Activated CD4-positive, CD25-positive, alpha-beta regulatory T cell treated with anti-CD3 and anti-CD28 coated beads, Interleukin-2, amount 50 U/mL, for 24 hours (primary cell): ENCODE measurements at regions not wholly inside any gene's neighbourhood (a gene's known extent, or its start where the extent isn't known, plus 50 kb on each side); places are given as distances from the start of the nearest gene placed in this dataset.

Source experiments
- ATAC-seq, 2 donors: fragments of 150-1000 bp; cut with Tn5 transposase; one replicate each; pipeline ENCODE4 v1.10.0; 2021; ENCODE audit warnings: mild to moderate bottlenecking in 1 of 2, moderate library complexity in 1 of 2

- ATAC-seq: no peak
Observed at GRCh38 chr11:45518141-45518832, 147.1 kb downstream of the CHST1 start.

DNA sequence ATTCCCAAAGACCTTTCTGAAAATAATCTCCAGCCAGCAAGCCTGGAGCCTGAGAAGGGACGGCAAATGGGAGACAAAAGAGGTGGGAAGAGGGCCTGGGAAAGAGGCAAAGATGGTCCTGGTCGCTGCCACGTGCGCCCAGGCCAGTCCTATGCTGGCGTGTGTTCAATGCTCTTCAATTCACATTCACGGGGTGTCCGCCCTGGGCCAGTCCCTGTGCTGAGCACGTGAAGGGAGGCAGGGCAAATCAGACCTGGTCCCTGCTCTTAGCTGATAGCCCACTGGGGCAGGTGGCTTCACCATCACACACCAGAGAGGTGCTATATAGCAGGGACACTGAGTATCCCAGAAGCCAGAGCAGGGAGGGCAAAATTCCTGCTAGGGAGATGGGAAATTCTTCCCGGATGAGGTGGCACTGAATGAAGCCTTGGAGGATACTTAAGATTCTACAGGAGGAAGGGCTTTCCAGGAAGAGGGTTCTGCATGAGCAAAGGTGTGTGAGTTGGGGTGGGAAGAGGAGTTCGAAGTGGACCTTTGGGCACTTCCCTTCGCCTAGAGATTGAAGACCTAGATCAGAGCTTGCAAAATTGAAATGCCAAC lies 148.2 kb downstream of the CHST1 start:
- no peak for ATAC-seq

GRCh38 chr11:45513821-45514340 lies 151.5 kb downstream of the CHST1 start:
- ATAC-seq: no peak

DNA sequence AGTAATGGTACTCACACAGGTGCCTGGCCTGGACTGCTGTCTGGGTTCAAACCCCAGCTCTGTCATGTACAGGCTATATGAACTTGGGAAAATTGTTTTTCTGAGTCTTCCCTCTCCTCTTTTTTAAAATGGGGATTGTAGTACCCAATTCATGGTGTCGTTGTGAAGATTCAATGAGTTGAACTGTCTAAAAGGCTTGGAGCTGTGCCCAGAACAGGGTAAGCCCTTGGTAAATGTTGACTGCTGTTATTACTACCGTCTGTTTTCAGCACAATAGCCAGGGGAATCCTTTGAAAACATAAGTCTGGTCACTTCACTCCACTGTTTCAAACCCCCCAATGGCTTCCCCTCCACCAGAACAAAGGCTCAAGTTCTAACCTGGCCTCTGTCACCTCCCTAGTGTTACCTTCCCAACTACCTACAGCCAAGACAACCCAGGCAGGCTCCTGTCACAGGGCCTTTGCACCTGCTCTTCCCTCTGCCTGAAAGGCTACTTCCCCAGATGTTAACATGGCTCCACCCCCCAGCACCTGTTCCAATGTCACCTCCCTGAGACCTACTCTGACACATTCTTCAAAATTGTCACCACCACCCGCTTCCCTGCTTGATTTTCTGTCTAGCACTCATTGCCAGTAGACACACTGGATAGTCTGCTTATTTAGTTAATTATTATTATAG lies 152.8 kb downstream of the CHST1 start:
- ATAC-seq: no peak

DNA sequence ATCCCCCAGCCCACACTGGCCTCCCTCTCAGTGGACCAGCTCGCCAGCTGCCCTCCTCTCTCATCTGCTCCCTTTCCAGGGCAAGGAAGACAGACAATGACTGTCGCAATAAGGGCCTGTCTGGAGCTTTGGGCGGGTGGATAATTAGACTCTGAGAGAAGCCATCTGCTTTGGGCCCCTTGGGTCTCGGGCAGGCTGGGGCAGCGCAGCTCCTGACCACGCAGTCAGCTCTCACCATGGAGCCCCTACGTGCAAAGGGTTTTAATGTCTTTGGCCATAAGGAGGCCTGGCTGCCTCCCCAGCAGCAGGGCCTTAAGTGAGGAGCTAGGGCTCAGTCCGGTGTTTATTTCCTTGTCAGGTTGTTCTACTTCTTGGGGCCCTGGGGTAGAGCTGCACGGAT lies 153.9 kb downstream of the CHST1 start:
- ATAC-seq: no peak

DNA sequence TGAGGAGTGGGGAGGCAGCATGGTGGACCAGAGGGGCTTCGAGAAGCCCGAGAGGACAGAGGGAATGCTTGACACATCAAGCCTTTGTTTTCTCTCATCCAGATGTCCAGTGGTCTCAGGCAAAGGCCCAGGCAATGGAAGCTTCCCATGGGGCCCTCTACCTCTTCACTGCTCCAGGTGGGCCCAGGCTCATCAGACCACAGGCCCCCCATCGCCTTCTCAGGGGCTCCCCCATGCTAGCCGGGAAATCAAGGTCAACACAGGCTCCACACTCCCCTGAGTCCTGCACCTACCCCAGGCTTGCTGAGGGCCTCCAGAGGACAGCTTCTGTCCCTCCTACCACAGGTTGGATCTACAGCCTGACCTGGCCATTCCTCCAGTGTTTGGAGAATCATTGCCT lies 157.5 kb downstream of the CHST1 start:
- no peak for ATAC-seq

- ATAC-seq: no peak
Observed at GRCh38 chr11:45503311-45503710, 162.1 kb downstream of the CHST1 start.

DNA sequence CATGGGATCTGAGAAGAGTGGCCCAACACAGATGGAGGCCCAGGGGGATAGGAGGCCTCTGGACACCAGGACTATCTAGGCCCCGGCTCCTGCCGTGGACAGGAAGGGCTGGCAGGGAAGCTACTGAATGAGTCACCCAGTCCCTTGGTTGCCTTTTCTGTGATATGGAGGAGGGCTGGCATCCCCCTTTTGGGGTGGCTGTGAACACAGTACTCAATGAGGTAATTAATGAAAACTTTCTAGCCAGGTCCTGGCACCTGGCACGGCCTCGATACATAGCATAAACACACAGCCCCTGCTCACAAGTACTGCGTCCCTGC lies 163.2 kb downstream of the CHST1 start:
- no peak for ATAC-seq

DNA sequence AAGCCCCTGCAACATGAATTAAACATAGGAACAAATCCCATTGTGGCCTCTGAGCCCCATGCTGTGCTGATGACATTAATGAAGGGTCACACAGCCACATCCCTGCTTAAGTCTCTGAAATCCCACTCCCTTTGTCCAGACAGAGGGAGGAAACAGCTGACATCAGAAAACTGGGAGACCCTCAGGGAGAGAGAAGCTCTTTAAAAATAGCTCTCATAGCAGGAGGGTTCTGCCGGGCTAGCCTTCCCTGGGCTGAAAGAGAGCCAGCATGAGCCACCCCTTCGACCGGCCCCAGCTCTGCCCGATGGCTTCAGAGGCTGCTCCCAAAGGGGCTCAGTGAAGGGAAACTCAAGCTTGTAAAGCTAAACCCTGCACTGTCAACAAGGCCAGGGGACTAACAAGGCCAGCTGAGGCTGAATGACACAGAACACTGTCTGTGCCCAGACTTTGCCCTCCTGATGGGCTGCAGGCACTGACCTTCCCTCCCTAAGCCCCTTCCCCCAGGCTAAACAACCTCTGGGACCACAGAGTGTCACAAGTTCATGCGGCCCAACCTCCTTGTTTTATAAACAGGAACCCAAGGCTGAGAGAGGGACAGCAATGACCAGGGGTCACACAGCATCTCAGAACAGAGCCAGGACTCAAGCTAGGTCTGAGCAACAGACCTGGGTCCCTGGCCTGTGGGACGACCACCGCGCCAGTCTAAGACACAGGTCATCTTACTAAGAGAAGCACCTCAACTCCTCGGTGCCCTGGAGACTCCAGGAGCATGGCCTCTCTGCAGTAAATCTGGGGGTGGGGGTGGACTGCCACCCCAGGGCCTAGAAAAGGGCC lies 163.8 kb downstream of the CHST1 start:
- ATAC-seq: no peak

GRCh38 chr11:45500451-45500850 lies 165.0 kb downstream of the CHST1 start:
- ATAC-seq: no peak

DNA sequence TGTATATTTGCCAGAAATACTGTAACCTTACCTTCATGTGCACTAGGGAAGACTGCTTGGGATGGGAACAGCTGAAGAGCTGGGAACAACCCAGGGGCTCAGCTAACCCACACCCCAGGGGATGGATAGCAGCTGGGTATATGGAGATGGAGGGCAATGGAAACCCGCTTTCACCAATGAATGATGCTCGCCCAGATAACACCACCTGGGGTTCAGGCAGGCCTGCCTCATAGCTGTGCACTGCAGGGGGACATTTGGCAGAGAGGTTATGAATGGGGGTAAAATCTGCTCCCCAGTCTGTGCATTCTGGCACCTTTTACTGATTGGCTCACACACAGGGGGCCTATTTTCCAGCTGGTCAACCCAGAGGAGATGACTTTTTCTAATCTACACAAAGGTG lies 170.7 kb downstream of the CHST1 start:
- ATAC-seq: no peak

- ATAC-seq: no peak
Observed at GRCh38 chr11:45489281-45489905, 176.0 kb downstream of the CHST1 start.

GRCh38 chr11:45486461-45486860 lies 179.0 kb downstream of the CHST1 start:
- ATAC-seq: no peak

DNA sequence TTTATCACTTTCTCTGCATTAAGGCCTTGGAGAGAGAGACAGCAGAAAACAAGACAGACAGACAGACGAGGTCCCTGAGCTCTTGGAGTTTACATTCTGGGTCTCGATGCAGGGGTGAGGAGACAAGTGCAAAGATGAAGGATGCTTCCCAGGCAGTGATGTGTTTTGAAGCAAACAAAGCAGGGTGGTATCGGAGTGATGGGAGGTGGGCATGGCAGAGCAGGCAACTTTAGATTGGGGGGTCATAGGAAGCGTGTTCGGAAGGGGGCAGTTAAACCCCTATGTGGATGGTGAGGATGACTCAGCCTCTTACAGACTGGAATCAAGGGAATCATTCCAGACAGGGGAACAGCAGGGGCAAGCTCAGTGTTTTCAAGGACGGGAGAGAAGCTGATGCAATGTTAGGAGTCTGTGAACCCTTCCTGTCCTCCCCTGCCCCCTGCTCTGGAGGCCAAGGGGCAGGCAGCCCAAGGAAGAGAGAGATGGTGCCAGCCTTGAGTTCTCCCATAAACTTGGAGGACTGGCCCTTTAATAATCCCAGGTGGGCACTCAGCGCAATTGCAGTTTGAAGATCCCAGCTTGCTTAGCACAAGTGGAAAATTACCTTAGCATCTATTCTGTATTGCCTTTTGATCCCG lies 180.2 kb downstream of the CHST1 start:
- no peak for ATAC-seq

DNA sequence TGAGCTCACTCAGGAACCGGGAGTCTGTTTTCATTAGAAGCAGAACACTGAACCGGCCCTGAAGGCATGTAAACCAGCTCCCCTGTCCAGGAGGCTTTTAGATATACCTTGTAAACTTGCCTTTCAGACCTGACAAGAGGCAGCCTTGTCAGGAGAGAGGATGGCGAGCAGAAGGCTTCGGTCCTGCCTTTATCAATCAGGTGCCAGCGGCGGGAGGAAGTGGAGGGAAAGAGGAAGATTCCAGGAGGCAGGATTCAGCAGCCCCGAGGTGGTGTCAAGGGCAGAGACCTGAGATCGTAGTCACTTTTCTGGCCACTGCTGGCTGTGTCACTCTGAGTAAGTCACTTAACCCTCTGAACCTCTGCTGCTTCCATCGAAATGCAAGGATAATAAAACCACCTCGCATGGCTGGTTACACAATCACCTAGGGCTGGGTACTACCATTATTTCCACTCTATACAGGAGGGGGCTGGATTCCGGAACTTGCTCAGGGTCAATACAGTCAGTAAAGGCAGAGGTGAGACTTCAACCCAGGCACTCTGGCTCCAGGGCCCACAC lies 181.0 kb downstream of the CHST1 start:
- ATAC-seq: no peak

DNA sequence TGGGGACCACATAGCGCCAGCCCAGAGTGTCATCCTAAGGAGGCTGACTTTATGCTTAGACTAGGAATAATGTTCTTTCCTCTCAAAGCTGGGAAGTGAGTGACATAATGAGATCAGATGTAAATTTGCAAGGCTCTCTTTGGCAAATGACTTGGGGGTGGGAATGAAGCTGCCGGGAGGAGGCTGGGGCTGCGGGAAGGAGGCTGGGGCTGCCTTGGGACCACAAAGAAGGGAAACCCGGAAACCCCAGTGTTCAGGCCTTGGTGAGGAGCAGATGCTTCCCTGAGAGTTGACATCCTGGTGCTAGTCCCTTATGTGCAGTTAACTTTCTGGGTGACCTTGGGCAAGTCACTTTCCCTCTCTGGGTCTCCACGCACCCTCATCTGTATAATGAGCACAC lies 182.0 kb downstream of the CHST1 start:
- ATAC-seq: no peak

- no peak for ATAC-seq
Observed at GRCh38 chr11:45482331-45482730, 183.1 kb downstream of the CHST1 start.

DNA sequence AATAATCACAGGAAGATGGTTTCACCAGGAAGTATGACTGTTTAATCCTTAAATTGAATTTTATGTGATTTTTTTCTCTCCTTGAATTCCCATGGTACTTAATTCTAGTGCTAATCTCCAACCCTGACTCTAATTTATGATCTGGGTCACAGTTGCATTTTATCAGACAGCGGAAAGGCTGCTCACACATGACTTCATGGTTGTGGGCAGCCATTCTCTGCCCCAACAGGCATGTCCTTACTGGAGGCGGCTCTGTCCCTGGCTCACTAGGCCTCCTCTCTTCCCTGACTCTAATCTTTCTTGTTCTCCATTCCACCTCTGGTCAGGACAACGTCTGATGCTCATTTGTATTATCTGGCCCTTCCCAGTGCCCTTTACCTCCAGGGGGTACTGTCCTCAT lies 184.4 kb downstream of the CHST1 start:
- ATAC-seq: no peak

DNA sequence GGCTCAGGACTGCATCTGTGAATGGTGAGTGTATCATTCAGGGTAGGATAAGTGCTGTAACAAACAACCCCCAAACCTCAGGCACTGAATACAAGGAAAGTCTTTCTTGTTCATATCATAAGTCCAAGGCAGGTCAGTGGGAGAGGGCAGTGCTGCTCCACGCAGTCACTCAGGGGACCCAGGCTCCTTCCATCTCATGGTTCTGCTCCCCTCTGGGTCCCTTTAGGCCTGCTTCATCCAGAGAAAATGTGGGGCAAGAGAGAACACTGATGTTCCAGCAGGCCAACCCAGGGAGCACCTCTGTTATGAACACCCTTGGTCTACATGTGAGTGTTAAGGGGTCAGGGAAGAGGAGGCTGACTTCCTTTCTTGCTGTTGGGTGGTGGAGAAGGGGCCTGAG lies 187.8 kb downstream of the CHST1 start:
- ATAC-seq: no peak

DNA sequence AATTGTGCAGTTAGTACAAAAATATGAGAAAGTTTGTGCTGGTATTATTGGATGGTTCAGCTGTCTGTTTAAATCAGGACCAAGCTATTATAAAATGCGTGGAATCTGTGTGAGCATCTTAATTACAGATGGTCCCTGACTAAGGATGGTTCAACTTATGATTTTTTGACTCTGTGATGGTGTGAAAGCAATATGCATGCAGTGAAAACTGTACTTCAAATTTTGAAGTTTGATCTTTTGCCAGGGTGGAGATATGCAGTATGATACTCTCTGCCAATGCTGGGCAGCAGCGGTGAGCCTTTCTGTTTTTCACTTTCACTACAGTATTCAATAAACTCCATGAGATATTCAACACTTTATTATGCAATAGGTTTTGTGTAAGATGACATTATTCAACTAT lies 189.3 kb downstream of the CHST1 start:
- ATAC-seq: no peak

DNA sequence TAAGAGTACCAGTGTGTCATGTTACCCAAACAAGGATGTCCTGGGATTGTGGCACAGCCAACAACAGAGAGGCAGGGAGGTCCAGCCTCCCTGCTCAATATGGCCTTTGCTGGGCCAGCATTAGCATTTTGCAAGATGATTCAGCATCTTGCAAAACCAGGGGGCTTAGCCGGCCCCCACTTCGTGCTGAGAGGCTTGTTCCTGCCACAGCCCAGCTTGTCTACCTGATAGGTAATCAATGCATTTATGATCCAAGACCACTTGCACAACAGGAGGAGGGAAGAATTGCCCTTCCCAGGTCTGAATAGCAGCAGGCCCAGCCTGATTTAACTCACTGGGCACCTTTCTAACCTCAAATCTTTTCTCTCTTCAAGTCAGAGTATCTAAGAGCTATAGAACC lies 189.0 kb upstream of the SYT13 start:
- no peak for ATAC-seq

GRCh38 chr11:45473341-45473895 lies 187.3 kb upstream of the SYT13 start:
- ATAC-seq: no peak
